ENCODE measurements at regions not wholly inside any gene's neighbourhood (a gene's known extent, or its start where the extent isn't known, plus 50 kb on each side); places are given as distances from the start of the nearest gene placed in this dataset.
A peak's percentile ranks its signal among the peaks of the same experiment; 100 is the strongest.

- no peaks in the 10 kb centered on the region for H3K27me3 ChIP-seq (ENCODE audit: insufficient read depth, poor library complexity, severe bottlenecking)
- DNase-seq (ENCODE audit: low spot score) (no peak), ATAC-seq (ENCODE audit: low read depth) (no peak)
- H3K4me1 ChIP-seq (ENCODE audit: insufficient read depth, poor library complexity, severe bottlenecking) = no peaks in the 10 kb centered on the region
- no peak overlapping the region for H3K4me3 ChIP-seq (ENCODE audit: severe bottlenecking)
- no peaks in the 10 kb centered on the region for H3K36me3 ChIP-seq (ENCODE audit: low read depth)
- no peak for TF ChIP-seq CTCF (IDR thresholded peaks at IDR 0.05; ENCODE audit: poor library complexity, severe bottlenecking)
- H3K9me3 ChIP-seq (ENCODE audit: severe bottlenecking) = no peaks in the 10 kb centered on the region
- no peak overlapping the region for H3K27ac ChIP-seq (ENCODE audit: poor library complexity, severe bottlenecking)
These were observed 194.0 kb downstream of the MYLK4 start for GRCh38 chr6:2556761-2557160.

DNA sequence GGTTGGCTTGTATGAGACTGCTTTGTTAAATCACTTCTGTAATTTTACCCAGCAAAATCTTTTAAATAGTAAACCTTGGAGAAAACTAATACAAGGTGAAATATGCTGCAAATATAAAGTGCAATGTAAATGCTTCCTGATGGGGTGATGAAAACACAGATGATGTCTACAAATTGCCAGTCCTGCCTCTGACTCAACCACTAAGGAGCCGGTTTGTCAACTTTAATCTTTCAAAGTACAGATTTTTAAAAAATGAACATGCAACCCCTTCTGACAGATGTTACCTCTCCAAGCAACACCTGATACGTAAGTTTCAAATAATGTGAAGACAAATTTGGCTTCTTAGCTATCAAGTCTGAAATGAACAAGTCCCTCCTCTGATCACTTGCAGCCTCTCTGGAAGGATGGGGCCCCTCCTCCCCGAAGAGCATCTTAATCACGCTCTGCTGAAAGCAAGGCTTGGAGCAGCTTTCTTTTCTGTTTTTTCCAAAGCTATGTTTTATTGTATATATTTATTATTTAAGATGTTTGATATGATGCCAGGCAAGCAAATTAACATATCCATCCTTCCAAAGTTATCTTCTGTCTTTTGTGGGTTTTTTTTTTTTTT, 196.0 kb downstream of the MYLK4 start:
- H3K27me3 ChIP-seq (ENCODE audit: insufficient read depth, poor library complexity, severe bottlenecking) = no peaks in the 10 kb centered on the region
- H3K4me1 ChIP-seq (ENCODE audit: insufficient read depth, poor library complexity, severe bottlenecking) = no peaks in the 10 kb centered on the region
- DNase-seq (ENCODE audit: low spot score) = no peak
- no peak overlapping the region for H3K4me3 ChIP-seq (ENCODE audit: severe bottlenecking)
- H3K27ac ChIP-seq (ENCODE audit: poor library complexity, severe bottlenecking) = no peak overlapping the region
- no peak for TF ChIP-seq CTCF (IDR thresholded peaks at IDR 0.05; ENCODE audit: poor library complexity, severe bottlenecking)
- H3K36me3 ChIP-seq (ENCODE audit: low read depth) = no peaks in the 10 kb centered on the region
- H3K9me3 ChIP-seq (ENCODE audit: severe bottlenecking) = no peaks in the 10 kb centered on the region
- ATAC-seq (ENCODE audit: low read depth) = peak; percentile 27; the same call in 1 of the 3 replicates

DNA sequence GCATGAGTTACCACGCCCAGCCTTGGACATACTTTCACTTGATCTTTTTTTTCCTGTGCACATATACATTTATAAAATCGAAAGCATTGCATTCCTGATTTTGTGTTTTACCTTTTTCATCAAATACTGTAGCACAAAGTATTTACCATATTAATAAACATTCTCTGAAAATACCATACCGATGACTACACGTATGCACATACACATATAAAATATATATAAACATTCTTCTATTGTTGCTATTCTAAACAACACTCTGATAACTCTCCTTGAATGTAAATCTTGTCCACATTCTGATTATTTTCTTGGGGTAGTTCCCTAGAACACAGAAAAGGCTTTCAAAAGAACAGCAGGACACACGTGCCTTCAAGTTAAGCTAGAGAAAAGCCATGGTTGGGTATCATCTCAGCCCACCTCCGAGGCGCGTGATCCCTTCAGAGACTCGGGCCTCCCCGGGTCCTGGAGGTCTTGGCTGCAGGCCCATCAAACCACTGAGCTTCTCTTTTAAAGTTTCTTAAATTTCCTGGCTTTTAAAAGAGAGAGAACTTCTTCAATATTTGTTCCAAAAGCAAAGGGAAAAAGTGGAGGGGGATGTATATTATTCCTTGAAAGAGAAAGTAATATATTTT, 198.1 kb downstream of the MYLK4 start:
- Histone ChIP-seq H3K9me3 (ENCODE audit: severe bottlenecking) (no peaks in the 10 kb centered on the region), H3K27ac (ENCODE audit: poor library complexity, severe bottlenecking) (no peak overlapping the region), H3K4me3 (ENCODE audit: severe bottlenecking) (no peak overlapping the region), H3K36me3 (ENCODE audit: low read depth) (no peaks in the 10 kb centered on the region), H3K4me1 (ENCODE audit: insufficient read depth, poor library complexity, severe bottlenecking) (no peaks in the 10 kb centered on the region), H3K27me3 (ENCODE audit: insufficient read depth, poor library complexity, severe bottlenecking) (no peaks in the 10 kb centered on the region)
- ATAC-seq (ENCODE audit: low read depth) (no peak), DNase-seq (ENCODE audit: low spot score) (no peak)
- TF ChIP-seq CTCF (IDR thresholded peaks at IDR 0.05; ENCODE audit: poor library complexity, severe bottlenecking) = no peak

- H3K36me3 ChIP-seq (ENCODE audit: low read depth) = no peaks in the 10 kb centered on the region
- no peaks in the 10 kb centered on the region for H3K4me1 ChIP-seq (ENCODE audit: insufficient read depth, poor library complexity, severe bottlenecking)
- no peaks in the 10 kb centered on the region for H3K9me3 ChIP-seq (ENCODE audit: severe bottlenecking)
- no peaks in the 10 kb centered on the region for H3K27me3 ChIP-seq (ENCODE audit: insufficient read depth, poor library complexity, severe bottlenecking)
- no peak overlapping the region for H3K4me3 ChIP-seq (ENCODE audit: severe bottlenecking)
- DNase-seq (ENCODE audit: low spot score) = no peak
- no peak for ATAC-seq (ENCODE audit: low read depth)
- H3K27ac ChIP-seq (ENCODE audit: poor library complexity, severe bottlenecking) = no peak overlapping the region
- no peak for TF ChIP-seq CTCF (IDR thresholded peaks at IDR 0.05; ENCODE audit: poor library complexity, severe bottlenecking)
These were observed 199.0 kb downstream of the MYLK4 start for GRCh38 chr6:2551705-2552104.

DNA sequence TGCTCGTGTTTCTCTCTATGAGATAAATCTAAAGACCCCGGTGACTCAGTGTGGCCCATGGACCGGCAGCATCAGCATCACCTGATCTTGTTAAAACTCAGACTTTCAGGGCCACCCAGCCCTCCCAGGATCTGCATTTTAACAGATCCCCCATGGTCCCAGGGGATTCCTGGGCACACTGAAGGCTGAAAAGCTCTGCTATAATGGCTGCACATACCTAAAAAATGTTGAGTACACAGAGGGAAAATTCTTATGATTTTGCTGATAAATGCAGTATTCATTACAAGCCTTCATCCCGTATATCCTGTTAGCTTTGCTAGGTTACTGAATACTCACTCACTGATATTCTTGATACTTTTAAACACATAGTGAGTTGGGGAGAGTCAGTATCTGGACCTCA, 200.5 kb downstream of the MYLK4 start:
- H3K27me3 ChIP-seq (ENCODE audit: insufficient read depth, poor library complexity, severe bottlenecking) = no peaks in the 10 kb centered on the region
- H3K4me3 ChIP-seq (ENCODE audit: severe bottlenecking) = no peak overlapping the region
- H3K4me1 ChIP-seq (ENCODE audit: insufficient read depth, poor library complexity, severe bottlenecking) = no peaks in the 10 kb centered on the region
- ATAC-seq (ENCODE audit: low read depth) (no peak), DNase-seq (ENCODE audit: low spot score) (no peak)
- TF ChIP-seq CTCF (IDR thresholded peaks at IDR 0.05; ENCODE audit: poor library complexity, severe bottlenecking) = no peak
- no peak overlapping the region for H3K27ac ChIP-seq (ENCODE audit: poor library complexity, severe bottlenecking)
- H3K36me3 ChIP-seq (ENCODE audit: low read depth) = no peaks in the 10 kb centered on the region
- no peaks in the 10 kb centered on the region for H3K9me3 ChIP-seq (ENCODE audit: severe bottlenecking)

Data from RWPE2 (cell line).